Fibroblast of the aortic adventitia (primary cell): ENCODE measurements at regions not wholly inside any gene's neighbourhood (a gene's known extent, or its start where the extent isn't known, plus 50 kb on each side); places are given as distances from the start of the nearest gene placed in this dataset.
A peak's percentile ranks its signal among the peaks of the same experiment; 100 is the strongest.

Experiments
- DNase-seq: peaks from one replicate; pipeline ENCODE4 v3.0.0-alpha.2; 2010; ENCODE audit warnings: low read depth
- H3K4me3 ChIP-seq: 2 replicates; pipeline ENCODE4 v1.5.1; 2011; ENCODE audit warnings: low read depth, mild to moderate bottlenecking, control low read depth, low read length, moderate library complexity
- CTCF ChIP-seq: IDR thresholded peaks from 2 replicates; pipeline ENCODE4 v1.5.1; 2011; ENCODE audit warnings: mild to moderate bottlenecking, low read length, control low read depth, inconsistent platforms; ENCODE audit not compliant: insufficient read depth

GRCh38 chr18:45166836-45167551, 448.3 kb upstream of the SLC14A2 start:
- DNase-seq: peak; percentile 45
- no peak for TF ChIP-seq CTCF
- H3K4me3 ChIP-seq: no peak overlapping the region

GRCh38 chr18:45167631-45168280, 447.5 kb upstream of the SLC14A2 start:
- H3K4me3 ChIP-seq: no peak overlapping the region
- no peak for TF ChIP-seq CTCF
- peak; percentile 63 for DNase-seq

GRCh38 chr18:45168866-45169600, 446.2 kb upstream of the SLC14A2 start:
- no peak for TF ChIP-seq CTCF

GRCh38 chr18:45169610-45170009, 445.7 kb upstream of the SLC14A2 start:
- no peak overlapping the region for H3K4me3 ChIP-seq
- peak; percentile 50 for TF ChIP-seq CTCF
- peak; percentile 98 for DNase-seq

More at GRCh38 chr18:45168866-45169600, 446.2 kb upstream of the SLC14A2 start:
- peak; percentile 96 for DNase-seq
- H3K4me3 ChIP-seq: no peak overlapping the region

- TF ChIP-seq CTCF: peak; percentile 16
- no peak overlapping the region for H3K4me3 ChIP-seq
- DNase-seq: peak; percentile 90
Observed at GRCh38 chr18:45171679-45172191, 443.5 kb upstream of the SLC14A2 start.

- no peak for DNase-seq
- H3K4me3 ChIP-seq: no peak overlapping the region
- TF ChIP-seq CTCF: no peak
Observed at GRCh38 chr18:45173327-45173726, 441.9 kb upstream of the SLC14A2 start.
